Naive thymus-derived CD4-positive, alpha-beta T cell (primary cell): ENCODE measurements at regions not wholly inside any gene's neighbourhood (a gene's known extent, or its start where the extent isn't known, plus 50 kb on each side); places are given as distances from the start of the nearest gene placed in this dataset.

Source experiments
- ATAC-seq: fragments of 150-1000 bp; cut with Tn5 transposase; 2 replicates; pipeline ENCODE4 v1.10.0; 2021; ENCODE audit warnings: mild to moderate bottlenecking, moderate library complexity
- CTCF ChIA-PET: fragments of 350-600 bp; sonication (Branson Sonifier 250); formaldehyde crosslinking; loops from one replicate; lab custom pipeline; 2021; ENCODE audit warnings: antibody characterized with exemption; lab: Charles Lee
- POLR2A ChIA-PET: fragments of 350-600 bp; sonication (Branson Sonifier 250); formaldehyde crosslinking; loops from one replicate; lab custom pipeline; 2021; ENCODE audit warnings: antibody characterized with exemption, inconsistent platforms; lab: Charles Lee
- DNase-seq, 9 donors: peaks; one replicate each; pipeline versions ENCODE4 v3.0.0 to v3.0.0-alpha.2; 2020 to 2022; ENCODE audit warnings: mixed read lengths in 1 of 9
- H3K27ac ChIP-seq: one replicate; pipeline ENCODE4 v1.7.0; 2013; ENCODE audit warnings: mild to moderate bottlenecking, low read depth, low read length, moderate library complexity
- H3K27me3 ChIP-seq, 2 donors: one replicate each; pipeline ENCODE4 v1.7.0; 2013; ENCODE audit warnings: low read length in 2 of 2, mild to moderate bottlenecking in 2 of 2, moderate library complexity in 2 of 2; ENCODE audit not compliant: control insufficient read depth in 2 of 2, insufficient read depth in 2 of 2
- H3K36me3 ChIP-seq, 3 experiments: 1 replicate in 2 of 3; 2 replicates in 1 of 3; pipeline ENCODE4 v1.7.0; 2013; ENCODE audit warnings: low read length in 3 of 3, mild to moderate bottlenecking in 3 of 3, moderate library complexity in 1 of 3; ENCODE audit not compliant: insufficient read depth in 3 of 3, control insufficient read depth in 2 of 3
- H3K4me1 ChIP-seq, 2 donors: one replicate each; pipeline ENCODE4 v1.7.0; 2013; ENCODE audit warnings: low read length in 2 of 2, mild to moderate bottlenecking in 2 of 2, moderate library complexity in 1 of 2; ENCODE audit not compliant: control insufficient read depth in 2 of 2, insufficient read depth in 2 of 2
- H3K4me3 ChIP-seq: 2 replicates; pipeline ENCODE4 v1.7.0; 2013; ENCODE audit warnings: mild to moderate bottlenecking, low read length
- H3K9me3 ChIP-seq, 3 experiments: 1 replicate in 2 of 3; 2 replicates in 1 of 3; pipeline ENCODE4 v1.7.0; 2013; ENCODE audit warnings: low read length in 3 of 3; ENCODE audit not compliant: control insufficient read depth in 2 of 3
- H3K27ac Mint-ChIP-seq, 9 donors: one replicate each; pipeline ENCODE4 v1.8.0; 2020 to 2022; ENCODE audit warnings: mixed read lengths in 9 of 9, mild to moderate bottlenecking in 8 of 9, moderate library complexity in 5 of 9, inconsistent platforms in 2 of 9
- H3K27me3 Mint-ChIP-seq, 5 donors: one replicate each; pipeline ENCODE4 v1.8.0; 2021 to 2022; ENCODE audit warnings: mixed read lengths in 5 of 5, mild to moderate bottlenecking in 1 of 5
- H3K36me3 Mint-ChIP-seq, 5 donors: one replicate each; pipeline ENCODE4 v1.8.0; 2020 to 2022; ENCODE audit warnings: mixed read lengths in 5 of 5, mild to moderate bottlenecking in 3 of 5, inconsistent platforms in 1 of 5
- H3K4me1 Mint-ChIP-seq, 7 donors: one replicate each; pipeline ENCODE4 v1.8.0; 2020 to 2022; ENCODE audit warnings: mixed read lengths in 7 of 7, mild to moderate bottlenecking in 3 of 7, inconsistent platforms in 1 of 7
- H3K4me3 Mint-ChIP-seq, 10 donors: one replicate each; pipeline ENCODE4 v1.8.0; 2020 to 2022; ENCODE audit warnings: mild to moderate bottlenecking in 10 of 10, mixed read lengths in 10 of 10, moderate library complexity in 6 of 10, inconsistent platforms in 2 of 10
- H3K9me3 Mint-ChIP-seq, 11 donors: one replicate each; pipeline ENCODE4 v1.8.0; 2020 to 2022; ENCODE audit warnings: mixed read lengths in 11 of 11, mild to moderate bottlenecking in 4 of 11, inconsistent platforms in 1 of 11, moderate library complexity in 1 of 11
- intact Hi-C, 2 donors: fragments of 100-400 bp; cut with micrococcal nuclease; formaldehyde crosslinking; loops; one replicate each; pipeline ENCODE4 v1.15.1; 2023

DNA sequence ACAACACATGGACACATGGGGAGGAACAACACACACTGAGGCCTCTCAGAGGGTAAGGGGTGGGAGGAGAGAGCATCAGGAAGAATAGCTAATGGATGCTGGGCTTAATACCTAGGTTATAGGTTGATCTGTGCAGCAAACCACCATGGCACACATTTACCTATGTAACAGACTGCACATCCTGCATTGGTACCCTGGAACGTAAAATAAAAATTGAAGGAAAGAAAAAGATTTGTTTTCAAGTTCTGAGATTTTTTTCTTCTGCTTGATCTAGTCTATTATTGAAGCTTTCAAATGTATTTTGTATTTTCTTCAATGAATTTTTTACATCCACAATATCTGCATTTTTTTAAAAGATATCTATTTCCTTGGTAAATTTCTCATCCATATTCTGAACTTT is 59.3 kb upstream of the SLC4A10 start:
- H3K4me3 Mint-ChIP-seq = no peak overlapping the region
- POLR2A ChIA-PET = no interaction called here
- Histone ChIP-seq H3K36me3 (no peaks in the 10 kb centered on the region), H3K27ac (no peak overlapping the region), H3K4me1 (no peaks in the 10 kb centered on the region), H3K27me3 (no peaks in the 10 kb centered on the region), H3K4me3 (no peak overlapping the region), H3K9me3 (no peaks in the 10 kb centered on the region)
- peaks cover 0 to 8% (median 5%) of the 10 kb centered on the region in 5 donors for H3K36me3 Mint-ChIP-seq
- H3K27ac Mint-ChIP-seq = no peak overlapping the region
- no peak for ATAC-seq
- CTCF ChIA-PET = interaction anchor here (0.6 kb wide), 1 partner anchor 183 kb away, joined by 3 read pairs; no protein-coding TSS in a partner anchor
- H3K27me3 Mint-ChIP-seq = peaks cover 3 to 45% (median 28%) of the 10 kb centered on the region in 5 donors
- no peak for DNase-seq
- peaks cover 9 to 59% (median 35%) of the 10 kb centered on the region in 11 donors for H3K9me3 Mint-ChIP-seq
- intact Hi-C loops = no loop called here
- no peaks in the 10 kb centered on the region for H3K4me1 Mint-ChIP-seq

DNA sequence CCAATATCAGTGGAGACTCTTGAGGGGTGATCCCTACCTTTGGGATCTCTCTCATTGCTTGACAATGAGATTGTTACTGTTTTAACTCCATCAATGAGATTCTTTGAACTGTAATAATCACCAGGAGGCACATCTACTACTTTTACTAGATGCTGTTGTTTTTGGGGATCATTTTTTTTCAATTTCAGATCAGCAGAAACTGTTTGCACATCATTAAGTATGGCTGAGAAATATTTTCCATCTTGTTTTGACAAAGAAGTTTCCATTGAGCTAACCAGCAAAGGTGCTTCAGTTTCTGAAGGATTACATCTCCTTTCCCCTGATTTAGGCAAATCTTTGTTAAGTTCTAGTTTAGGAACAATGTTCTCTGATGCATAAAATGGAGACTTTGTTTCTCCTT is 54.8 kb upstream of the SLC4A10 start:
- ATAC-seq = no peak
- POLR2A ChIA-PET = no interaction called here
- H3K9me3 ChIP-seq = no peaks in the 10 kb centered on the region
- H3K4me1 ChIP-seq = no peaks in the 10 kb centered on the region
- H3K4me1 Mint-ChIP-seq = peaks cover 0 to 4% (median 0%) of the 10 kb centered on the region in 7 donors
- no peaks in the 10 kb centered on the region for H3K36me3 ChIP-seq
- no peak overlapping the region for H3K4me3 ChIP-seq
- H3K27me3 Mint-ChIP-seq = peaks cover 0 to 12% (median 3%) of the 10 kb centered on the region in 5 donors
- H3K4me3 Mint-ChIP-seq = no peak overlapping the region
- peaks cover 0 to 3% (median 0%) of the 10 kb centered on the region in 5 donors for H3K36me3 Mint-ChIP-seq
- no peak overlapping the region for H3K27ac ChIP-seq
- no peak for DNase-seq
- H3K9me3 Mint-ChIP-seq = peaks cover 1 to 21% (median 8%) of the 10 kb centered on the region in 11 donors
- CTCF ChIA-PET = no interaction called here
- intact Hi-C loops = no loop called here
- no peaks in the 10 kb centered on the region for H3K27me3 ChIP-seq
- H3K27ac Mint-ChIP-seq = no peak overlapping the region

DNA sequence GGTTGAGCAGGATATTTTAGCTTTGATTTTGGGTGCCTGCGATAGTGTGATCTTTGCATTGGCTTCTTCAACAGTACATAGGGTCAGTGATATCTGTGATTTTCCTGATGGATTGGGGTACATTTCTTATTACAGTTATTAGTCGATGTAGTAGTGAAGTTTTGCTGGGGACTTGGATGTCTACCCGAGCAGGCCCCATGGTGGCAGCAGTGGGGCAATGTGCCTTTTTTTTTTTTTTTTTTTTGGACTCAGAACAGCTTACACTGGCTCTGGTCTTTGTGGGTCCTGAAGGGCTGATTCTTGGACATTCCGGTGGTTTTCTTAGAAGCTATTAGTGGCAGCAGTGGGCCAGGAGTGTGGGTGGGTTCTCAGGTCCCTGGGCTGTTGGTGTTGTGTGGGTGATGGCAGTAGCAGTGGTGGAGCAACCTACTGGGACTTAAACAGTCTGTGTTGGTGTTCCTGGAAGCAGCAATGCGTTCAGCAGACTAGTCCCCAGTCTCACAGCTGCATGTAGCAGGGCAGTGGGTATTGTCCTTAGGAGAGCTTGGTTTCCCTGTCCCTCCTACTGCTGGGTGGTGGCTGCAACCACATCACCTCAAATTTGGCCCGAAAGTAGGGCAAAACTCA is 53.7 kb upstream of the SLC4A10 start:
- POLR2A ChIA-PET = no interaction called here
- DNase-seq = no peak

DNA sequence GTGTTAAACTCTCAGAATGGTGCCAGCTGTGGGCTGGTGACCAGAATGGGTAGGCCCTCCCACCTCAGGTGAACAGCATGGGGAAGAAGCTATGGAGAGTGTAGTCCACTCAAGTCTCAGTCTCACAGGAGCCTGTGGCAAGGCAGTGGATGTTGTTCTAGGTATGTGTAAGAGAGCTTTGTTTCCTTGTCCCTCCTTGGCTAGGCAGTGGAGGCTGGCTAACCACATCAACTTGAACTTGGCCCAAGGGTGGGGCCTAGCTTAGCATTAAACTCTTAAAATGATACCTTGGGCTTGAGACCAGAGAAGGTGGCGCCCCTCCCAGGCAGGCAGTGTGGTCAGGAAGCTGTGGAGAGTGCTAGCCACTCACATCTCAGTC is 53.2 kb upstream of the SLC4A10 start:
- no peak overlapping the region for H3K4me3 ChIP-seq
- Mint-ChIP-seq H3K27me3 (peaks cover 0 to 10% (median 3%) of the 10 kb centered on the region in 5 donors), H3K27ac (no peak overlapping the region), H3K4me1 (peaks cover 0 to 4% (median 0%) of the 10 kb centered on the region in 7 donors), H3K4me3 (no peak overlapping the region), H3K9me3 (peaks cover 0 to 4% (median 1%) of the 10 kb centered on the region in 11 donors), H3K36me3 (peaks cover 0 to 3% (median 0%) of the 10 kb centered on the region in 5 donors)
- intact Hi-C loops = no loop called here
- no peaks in the 10 kb centered on the region for H3K4me1 ChIP-seq
- no peak overlapping the region for H3K27ac ChIP-seq
- ChIA-PET CTCF (no interaction called here), POLR2A (no interaction called here)
- H3K9me3 ChIP-seq = no peaks in the 10 kb centered on the region
- no peaks in the 10 kb centered on the region for H3K36me3 ChIP-seq
- no peak for DNase-seq
- no peak for ATAC-seq
- no peaks in the 10 kb centered on the region for H3K27me3 ChIP-seq

More for the DNA sequence above, 53.7 kb upstream of the SLC4A10 start:
- H3K27me3 ChIP-seq = no peaks in the 10 kb centered on the region
- Mint-ChIP-seq H3K27me3 (peaks cover 0 to 10% (median 3%) of the 10 kb centered on the region in 5 donors), H3K36me3 (peaks cover 0 to 3% (median 0%) of the 10 kb centered on the region in 5 donors), H3K4me3 (no peak overlapping the region), H3K27ac (no peak overlapping the region), H3K4me1 (peaks cover 0 to 4% (median 0%) of the 10 kb centered on the region in 7 donors), H3K9me3 (peaks cover 1 to 9% (median 4%) of the 10 kb centered on the region in 11 donors)
- intact Hi-C loops = no loop called here
- CTCF ChIA-PET = interaction anchor here (0.6 kb wide), 1 partner anchor 15 kb away, joined by 3 read pairs; no protein-coding TSS in a partner anchor
- no peak overlapping the region for H3K4me3 ChIP-seq
- H3K27ac ChIP-seq = no peak overlapping the region
- no peaks in the 10 kb centered on the region for H3K36me3 ChIP-seq
- ATAC-seq = no peak
- H3K4me1 ChIP-seq = no peaks in the 10 kb centered on the region
- H3K9me3 ChIP-seq = no peaks in the 10 kb centered on the region
